H9 (cell line): ENCODE measurements at regions not wholly inside any gene's neighbourhood (a gene's known extent, or its start where the extent isn't known, plus 50 kb on each side); places are given as distances from the start of the nearest gene placed in this dataset.

Experiments
- DNase-seq: peaks from one replicate; pipeline ENCODE4 v3.0.0-alpha.2; 2017
- H2AFZ ChIP-seq: one replicate; pipeline ENCODE4 v1.6.1; 2013; ENCODE audit warnings: mild to moderate bottlenecking, low read length, control low read depth, moderate library complexity
- H2AK5ac ChIP-seq: 2 replicates; pipeline ENCODE4 v1.6.1; 2013; ENCODE audit warnings: low read length, control low read depth, mixed read lengths; ENCODE audit not compliant: insufficient read length
- H2BK120ac ChIP-seq: one replicate; pipeline ENCODE4 v1.6.1; 2013; ENCODE audit warnings: low read depth, mild to moderate bottlenecking, low read length, control low read depth, inconsistent platforms; ENCODE audit not compliant: poor library complexity, severe bottlenecking
- H2BK12ac ChIP-seq: 2 replicates; pipeline ENCODE4 v1.6.1; 2013; ENCODE audit warnings: low read length, control low read depth, mixed read lengths, low read depth; ENCODE audit not compliant: insufficient read length
- H2BK15ac ChIP-seq: 2 replicates; pipeline ENCODE4 v1.6.1; 2013; ENCODE audit warnings: low read depth, low read length, control low read depth
- H2BK20ac ChIP-seq: one replicate; pipeline ENCODE4 v1.6.1; 2013; ENCODE audit warnings: low read depth, mild to moderate bottlenecking, low read length, control low read depth, inconsistent platforms; ENCODE audit not compliant: poor library complexity, severe bottlenecking
- H2BK5ac ChIP-seq: 2 replicates; pipeline ENCODE4 v1.6.1; 2013; ENCODE audit warnings: low read length, control low read depth, mixed read lengths; ENCODE audit not compliant: insufficient read length
- H3K14ac ChIP-seq: 2 replicates; pipeline ENCODE4 v1.6.1; 2013; ENCODE audit warnings: low read length, control low read depth; ENCODE audit not compliant: insufficient read depth
- H3K18ac ChIP-seq: 2 replicates; pipeline ENCODE4 v1.6.1; 2013; ENCODE audit warnings: low read depth, mild to moderate bottlenecking, mixed read lengths, low read length, control low read depth; ENCODE audit not compliant: insufficient read length
- H3K23ac ChIP-seq: 2 replicates; pipeline ENCODE4 v1.6.1; 2013; ENCODE audit warnings: low read length, control low read depth, mixed read lengths, low read depth; ENCODE audit not compliant: insufficient read length
- H3K23me2 ChIP-seq: 2 replicates; pipeline ENCODE4 v1.6.1; 2013; ENCODE audit warnings: low read depth, mild to moderate bottlenecking, mixed read lengths, low read length, control low read depth; ENCODE audit not compliant: insufficient read length, poor library complexity, severe bottlenecking
- H3K27ac ChIP-seq: 2 replicates; pipeline ENCODE4 v1.5.1; 2013; ENCODE audit warnings: low read length, control low read depth, mixed read lengths, low read depth; ENCODE audit not compliant: insufficient read length
- H3K27me3 ChIP-seq: 2 replicates; pipeline ENCODE4 v1.6.1; 2013; ENCODE audit warnings: low read length, control low read depth, inconsistent platforms; ENCODE audit not compliant: insufficient read depth
- H3K4ac ChIP-seq: 2 replicates; pipeline ENCODE4 v1.6.1; 2013; ENCODE audit warnings: low read depth, mild to moderate bottlenecking, control low read depth, inconsistent platforms, low read length, moderate library complexity
- H3K4me1 ChIP-seq: 2 replicates; pipeline ENCODE4 v1.6.1; 2013; ENCODE audit warnings: low read length, control low read depth, inconsistent platforms; ENCODE audit not compliant: insufficient read depth
- H3K4me2 ChIP-seq: 2 replicates; pipeline ENCODE4 v1.6.1; 2013; ENCODE audit warnings: low read length, control low read depth, mixed read lengths; ENCODE audit not compliant: insufficient read length, insufficient read depth
- H3K56ac ChIP-seq: 2 replicates; pipeline ENCODE4 v1.6.1; 2013; ENCODE audit warnings: low read depth, mild to moderate bottlenecking, mixed read lengths, low read length, control low read depth; ENCODE audit not compliant: insufficient read length
- H3K79me1 ChIP-seq: 2 replicates; pipeline ENCODE4 v1.6.1; 2013; ENCODE audit warnings: low read depth, mild to moderate bottlenecking, moderate library complexity, low read length, control low read depth, inconsistent platforms; ENCODE audit not compliant: insufficient read depth, poor library complexity, severe bottlenecking
- H3K79me2 ChIP-seq: 2 replicates; pipeline ENCODE4 v1.6.1; 2013; ENCODE audit warnings: low read length, control low read depth, inconsistent platforms; ENCODE audit not compliant: insufficient read depth
- H3K9ac ChIP-seq: 2 replicates; pipeline ENCODE4 v1.6.1; 2013; ENCODE audit warnings: low read length, control low read depth, mixed read lengths; ENCODE audit not compliant: insufficient read length; ENCODE audit errors: extremely low read depth
- H3K9me3 ChIP-seq: one replicate; pipeline ENCODE4 v1.6.1; 2013; ENCODE audit warnings: low read depth, low read length, inconsistent platforms; ENCODE audit not compliant: control insufficient read depth
- H3T11ph ChIP-seq: one replicate; pipeline ENCODE4 v1.6.1; 2013; ENCODE audit warnings: mild to moderate bottlenecking, low read length, control low read depth, inconsistent platforms
- H4K20me1 ChIP-seq: one replicate; pipeline ENCODE4 v1.6.1; 2013; ENCODE audit not compliant: control insufficient read depth, insufficient read length, insufficient read depth
- H4K5ac ChIP-seq: 2 replicates; pipeline ENCODE4 v1.6.1; 2013; ENCODE audit warnings: low read depth, mild to moderate bottlenecking, mixed read lengths, low read length, control low read depth; ENCODE audit not compliant: insufficient read length
- H4K8ac ChIP-seq: replicated peaks from 2 replicates; pipeline ENCODE4 v1.6.1; 2013; ENCODE audit warnings: low read length, control low read depth, mixed read lengths, low read depth; ENCODE audit not compliant: insufficient read length
- H4K91ac ChIP-seq: 2 replicates; pipeline ENCODE4 v1.6.1; 2013; ENCODE audit warnings: low read depth, mild to moderate bottlenecking, moderate library complexity, mixed read lengths, low read length, control low read depth; ENCODE audit not compliant: insufficient read length
- H3K27ac Mint-ChIP-seq, 3 experiments: 2 replicates in 2 of 3; 3 replicates in 1 of 3; pipeline ENCODE4 v1.8.0; 2020 to 2021; ENCODE audit warnings: mixed read lengths in 3 of 3, mild to moderate bottlenecking in 1 of 3, moderate library complexity in 1 of 3
- H3K27me3 Mint-ChIP-seq: 2 replicates; pipeline ENCODE4 v1.8.0; 2021; ENCODE audit warnings: low read depth, mild to moderate bottlenecking, moderate library complexity, mixed read lengths
- H3K36me3 Mint-ChIP-seq, 3 experiments: 2 replicates in 2 of 3; 3 replicates in 1 of 3; pipeline ENCODE4 v1.8.0; 2020 to 2021; ENCODE audit warnings: low read depth in 3 of 3, mixed read lengths in 3 of 3; ENCODE audit not compliant: insufficient read depth in 1 of 3
- H3K4me1 Mint-ChIP-seq, 2 experiments: 2 replicates each; pipeline ENCODE4 v1.8.0; 2020; ENCODE audit warnings: mixed read lengths in 2 of 2
- H3K4me3 Mint-ChIP-seq, 2 experiments: 2 replicates in 1 of 2; 3 replicates in 1 of 2; pipeline ENCODE4 v1.8.0; 2020 to 2021; ENCODE audit warnings: mild to moderate bottlenecking in 2 of 2, mixed read lengths in 2 of 2, moderate library complexity in 1 of 2
- H3K9me3 Mint-ChIP-seq, 2 experiments: 2 replicates in 1 of 2; 3 replicates in 1 of 2; pipeline ENCODE4 v1.8.0; 2020; ENCODE audit warnings: mild to moderate bottlenecking in 2 of 2, mixed read lengths in 2 of 2, moderate library complexity in 1 of 2
- WGBS: extraction: QIAGEN DNeasy Blood & Tissue Kit; methylation state at CpG from one replicate; pipeline ENCODE4 v1.1.7; 2013; ENCODE audit warnings: missing lambda C conversion rate, low lambda C conversion rate, mixed read lengths; ENCODE audit not compliant: insufficient read length; ENCODE audit errors: extremely low coverage; 5-methylcytosine and 5-hydroxymethylcytosine counted together
- TF ChIP-seq, protein P1 (sequence below): fragments of 200-600 bp; sonication (generic); conservative IDR thresholded peaks from 3 replicates; pipeline ENCODE4 v1.8.0; 2021; ENCODE audit warnings: antibody characterized with exemption, mild to moderate bottlenecking

DNA sequence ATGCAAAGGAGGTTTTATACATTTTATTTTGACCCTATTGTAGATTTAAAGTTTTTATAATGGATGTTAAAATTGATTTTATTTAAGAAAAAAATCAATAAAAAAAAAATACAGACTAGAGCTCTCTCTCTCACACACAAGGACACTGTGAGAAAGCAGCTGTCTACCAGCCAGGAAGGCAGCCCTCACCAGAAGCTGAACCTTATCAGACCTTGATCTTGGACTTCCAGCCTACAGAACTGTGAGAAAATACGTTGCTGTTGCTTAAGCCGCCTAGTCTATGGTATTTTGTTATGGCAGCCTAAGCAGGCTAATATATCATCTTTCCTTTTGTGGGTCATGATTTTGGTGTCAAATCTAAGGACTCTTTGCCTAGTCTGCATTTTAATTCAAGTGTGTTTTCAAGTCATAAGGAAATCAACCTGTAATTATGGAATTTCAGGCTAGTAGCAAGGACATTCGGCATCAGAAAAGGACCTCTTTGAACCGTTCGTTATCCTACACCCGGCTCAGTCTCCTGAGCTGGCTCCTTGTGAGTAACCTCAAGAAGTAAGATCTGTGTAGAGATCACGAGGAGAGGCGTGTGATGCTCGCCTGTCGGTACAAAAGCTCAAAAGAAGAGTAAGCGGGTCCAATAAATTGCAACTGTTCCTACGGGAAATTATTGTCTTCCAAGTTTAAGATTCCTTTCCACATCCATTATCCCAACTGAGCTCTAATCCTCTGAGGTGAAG, 98.2 kb downstream of the PDCL3 start:
- Histone ChIP-seq H3K56ac (no peak overlapping the region), H2BK5ac (no peak overlapping the region), H3K27ac (no peak overlapping the region), H2BK12ac (no peak overlapping the region), H4K91ac (no peak overlapping the region), H4K5ac (no peak overlapping the region), H2AFZ (no peak overlapping the region), H3K79me2 (no peaks in the 10 kb centered on the region), H3K79me1 (no peaks in the 10 kb centered on the region), H2AK5ac (no peak overlapping the region), H3K27me3 (no peaks in the 10 kb centered on the region), H3K4me1 (no peaks in the 10 kb centered on the region), H3K23me2 (no peaks in the 10 kb centered on the region), H4K20me1 (no peaks in the 10 kb centered on the region), H3K23ac (no peak overlapping the region), H4K8ac (no peak overlapping the region), H3K18ac (no peak overlapping the region), H3K14ac (no peak overlapping the region), H2BK20ac (no peak overlapping the region), H3K9me3 (no peaks in the 10 kb centered on the region), H2BK120ac (no peak overlapping the region), H3K4me2 (no peak overlapping the region), H3K4ac (no peak overlapping the region), H3K9ac (no peak overlapping the region), H3T11ph (no peak overlapping the region), H2BK15ac (no peak overlapping the region)
- DNase-seq, result no peak
- Mint-ChIP-seq H3K4me3 (no peak overlapping the region), H3K36me3 (no peaks in the 10 kb centered on the region), H3K9me3 (no peaks in the 10 kb centered on the region), H3K4me1 (0 out of 4 replicates have a peak, but pooled peaks cover 0 to 2% of the 10 kb centered on the region in 2 experiments), H3K27me3 (peaks cover 2% of the 10 kb centered on the region; the same call in 1 of the 2 replicates), H3K27ac (no peak overlapping the region)
- no CpG with 5 or more reads among the region's 12 CpGs for WGBS
- TF ChIP-seq, protein P1, sequence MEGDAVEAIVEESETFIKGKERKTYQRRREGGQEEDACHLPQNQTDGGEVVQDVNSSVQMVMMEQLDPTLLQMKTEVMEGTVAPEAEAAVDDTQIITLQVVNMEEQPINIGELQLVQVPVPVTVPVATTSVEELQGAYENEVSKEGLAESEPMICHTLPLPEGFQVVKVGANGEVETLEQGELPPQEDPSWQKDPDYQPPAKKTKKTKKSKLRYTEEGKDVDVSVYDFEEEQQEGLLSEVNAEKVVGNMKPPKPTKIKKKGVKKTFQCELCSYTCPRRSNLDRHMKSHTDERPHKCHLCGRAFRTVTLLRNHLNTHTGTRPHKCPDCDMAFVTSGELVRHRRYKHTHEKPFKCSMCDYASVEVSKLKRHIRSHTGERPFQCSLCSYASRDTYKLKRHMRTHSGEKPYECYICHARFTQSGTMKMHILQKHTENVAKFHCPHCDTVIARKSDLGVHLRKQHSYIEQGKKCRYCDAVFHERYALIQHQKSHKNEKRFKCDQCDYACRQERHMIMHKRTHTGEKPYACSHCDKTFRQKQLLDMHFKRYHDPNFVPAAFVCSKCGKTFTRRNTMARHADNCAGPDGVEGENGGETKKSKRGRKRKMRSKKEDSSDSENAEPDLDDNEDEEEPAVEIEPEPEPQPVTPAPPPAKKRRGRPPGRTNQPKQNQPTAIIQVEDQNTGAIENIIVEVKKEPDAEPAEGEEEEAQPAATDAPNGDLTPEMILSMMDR, result no peak
